GM12874 (cell line): ENCODE measurements at regions not wholly inside any gene's neighbourhood (a gene's known extent, or its start where the extent isn't known, plus 50 kb on each side); places are given as distances from the start of the nearest gene placed in this dataset.

Source experiments
- CTCF ChIP-seq: IDR thresholded peaks from 2 replicates; pipeline ENCODE4 v1.5.1; 2011; ENCODE audit warnings: low read depth, mild to moderate bottlenecking, control low read depth, low read length, moderate library complexity; ENCODE audit not compliant: insufficient read depth

DNA sequence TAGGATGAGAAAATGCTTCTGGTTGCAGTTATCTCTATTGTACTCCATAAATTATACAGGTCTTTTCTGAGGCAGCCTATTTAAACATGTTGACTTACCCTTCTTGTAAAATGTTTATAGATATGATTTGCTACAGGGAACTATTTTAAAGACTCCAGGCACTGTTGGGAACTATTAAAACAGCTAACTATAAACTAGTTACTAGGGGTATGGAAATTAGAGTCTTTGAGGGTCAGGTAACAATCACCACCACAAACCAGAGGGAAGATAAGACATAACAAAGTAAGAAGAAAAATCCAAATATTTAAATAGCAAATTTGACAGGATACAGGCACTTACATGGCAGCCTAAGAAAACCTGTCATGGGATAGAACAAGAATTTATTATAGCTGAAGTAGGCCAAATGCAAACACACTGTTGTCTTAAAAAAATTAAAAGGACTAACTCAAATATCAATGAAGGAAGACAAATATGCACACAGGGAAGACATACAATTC, 251.0 kb upstream of the CWC22 start:
- TF ChIP-seq CTCF = no peak

- TF ChIP-seq CTCF = no peak
Measured at GRCh38 chr2:180257247-180257646, 250.2 kb upstream of the CWC22 start.

DNA sequence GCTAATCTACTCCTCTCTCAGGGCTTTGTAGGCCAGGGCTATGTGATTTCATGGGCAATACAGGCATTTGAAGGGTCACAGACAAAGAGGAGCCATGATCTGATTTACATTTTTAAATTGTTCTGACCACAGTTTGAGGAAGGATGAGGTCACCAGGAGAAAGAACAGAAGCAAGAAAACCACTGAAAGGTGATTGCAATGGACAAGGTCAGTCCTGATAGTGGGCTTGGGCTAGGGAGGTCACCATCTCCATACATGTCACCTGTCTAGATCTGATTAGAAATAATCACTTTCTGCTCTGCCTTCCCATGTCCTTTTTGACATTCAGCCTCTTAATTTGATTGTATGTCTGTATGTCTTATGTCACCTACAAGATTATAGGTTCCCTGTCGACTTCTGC, 248.9 kb upstream of the CWC22 start:
- TF ChIP-seq CTCF = no peak

DNA sequence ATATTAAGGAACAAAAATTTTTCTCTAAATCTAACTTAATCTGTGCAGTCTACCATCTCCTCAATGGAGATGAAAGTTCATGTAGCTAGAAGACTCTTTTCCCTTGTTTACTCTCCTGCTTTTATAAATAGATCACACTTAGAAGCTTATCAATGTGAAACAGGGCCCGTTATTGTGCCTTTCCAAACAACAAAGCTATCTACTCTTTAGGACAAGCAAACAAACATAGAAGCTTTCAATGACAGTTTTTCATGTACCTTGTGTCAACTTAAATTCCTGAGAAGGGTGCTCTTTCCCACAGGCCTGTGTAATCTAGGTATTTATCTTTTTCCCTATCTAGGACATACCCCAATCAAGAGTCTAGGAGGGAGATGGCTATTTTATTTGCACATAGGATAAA, 247.8 kb upstream of the CWC22 start:
- no peak for TF ChIP-seq CTCF

- no peak for TF ChIP-seq CTCF
Measured at GRCh38 chr2:180247658-180248057, 240.6 kb upstream of the CWC22 start.

DNA sequence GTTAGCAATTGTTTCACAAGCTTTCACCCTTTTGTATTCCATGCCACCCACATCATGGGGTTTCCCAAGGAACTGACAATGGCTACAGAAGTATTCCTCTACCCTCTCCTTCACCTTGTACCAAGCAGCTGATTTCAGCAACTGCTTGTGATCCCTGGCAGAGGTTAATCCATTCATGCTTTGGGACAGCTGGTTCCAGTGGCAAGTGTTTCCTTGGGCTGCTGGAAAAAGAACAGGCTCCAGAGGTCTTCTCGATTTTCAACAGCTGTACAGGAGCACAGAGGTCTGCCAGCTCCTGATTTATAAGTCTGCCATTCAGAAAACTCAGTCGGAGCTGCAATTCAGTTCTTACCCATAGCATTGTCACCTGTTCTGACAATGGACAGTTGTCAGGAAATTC, 239.2 kb upstream of the CWC22 start:
- TF ChIP-seq CTCF = no peak

DNA sequence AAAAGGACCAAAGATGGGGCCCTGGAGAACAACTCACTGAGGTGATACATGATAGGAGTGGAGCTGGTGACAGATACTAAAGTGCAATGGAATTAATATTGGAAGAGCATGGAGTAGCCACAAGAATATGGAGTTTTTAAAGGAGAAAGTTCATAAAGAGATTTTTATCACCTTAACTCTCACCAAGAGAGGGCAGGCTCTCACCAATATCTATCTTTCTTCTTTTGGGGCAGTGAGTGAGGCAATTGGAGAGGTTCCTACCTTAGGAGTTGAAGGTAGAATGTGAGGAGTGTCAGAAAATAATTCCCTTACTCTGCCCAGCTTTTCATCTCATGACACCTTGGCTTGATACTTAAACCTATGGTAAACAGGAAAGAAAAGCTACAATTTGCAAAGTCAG, 233.7 kb upstream of the CWC22 start:
- TF ChIP-seq CTCF = no peak

- TF ChIP-seq CTCF = no peak
Measured at GRCh38 chr2:180238729-180239128, 231.6 kb upstream of the CWC22 start.
